HG03354 (cell line): ENCODE measurements at regions not wholly inside any gene's neighbourhood (a gene's known extent, or its start where the extent isn't known, plus 50 kb on each side); places are given as distances from the start of the nearest gene placed in this dataset.
"Not testable (repeated sequence)": the region's sequence is repeated elsewhere in the genome, so short reads cannot be mapped to it uniquely, and the experiment has no call there.

ENCODE experiments used
- ATAC-seq: cut with Tn5 transposase; IDR thresholded peaks from one replicate; pipeline ENCODE4 v1.9.1; 2021; ENCODE audit warnings: mild to moderate bottlenecking; ENCODE audit not compliant: unreplicated experiment, poor library complexity, severe bottlenecking

- no peak for ATAC-seq
Measured at GRCh38 chr3:30309961-30310954, 296.1 kb upstream of the TGFBR2 start.

GRCh38 chr3:30311781-30312180 is 294.6 kb upstream of the TGFBR2 start:
- no peak for ATAC-seq

- ATAC-seq = no peak
Measured at GRCh38 chr3:30313840-30314239, 292.6 kb upstream of the TGFBR2 start.

GRCh38 chr3:30314757-30315325 is 291.6 kb upstream of the TGFBR2 start:
- no peak for ATAC-seq

GRCh38 chr3:30315447-30315846 is 291.0 kb upstream of the TGFBR2 start:
- no peak for ATAC-seq

GRCh38 chr3:30317561-30317960 is 288.8 kb upstream of the TGFBR2 start:
- no peak for ATAC-seq

GRCh38 chr3:30318110-30318509 is 288.3 kb upstream of the TGFBR2 start:
- no peak for ATAC-seq

GRCh38 chr3:30319713-30320112 is 286.7 kb upstream of the TGFBR2 start:
- peak; percentile 95 for ATAC-seq

GRCh38 chr3:30320392-30320791 is 286.0 kb upstream of the TGFBR2 start:
- no peak for ATAC-seq

GRCh38 chr3:30321065-30321464 is 285.3 kb upstream of the TGFBR2 start:
- no peak for ATAC-seq

GRCh38 chr3:30323649-30324048 is 282.8 kb upstream of the TGFBR2 start:
- ATAC-seq = not testable (repeated sequence)

- ATAC-seq = no peak
Measured at GRCh38 chr3:30324587-30324986, 281.8 kb upstream of the TGFBR2 start.

- not testable (repeated sequence) for ATAC-seq
Measured at GRCh38 chr3:30327976-30328375, 278.4 kb upstream of the TGFBR2 start.

GRCh38 chr3:30328935-30329334 is 277.5 kb upstream of the TGFBR2 start:
- not testable (repeated sequence) for ATAC-seq

GRCh38 chr3:30331519-30331918 is 274.9 kb upstream of the TGFBR2 start:
- ATAC-seq = peak; percentile 56

GRCh38 chr3:30332196-30333021 is 274.0 kb upstream of the TGFBR2 start:
- no peak for ATAC-seq

GRCh38 chr3:30333143-30333542 is 273.3 kb upstream of the TGFBR2 start:
- ATAC-seq = no peak

GRCh38 chr3:30333903-30334302 is 272.5 kb upstream of the TGFBR2 start:
- no peak for ATAC-seq

GRCh38 chr3:30340500-30340899 is 265.9 kb upstream of the TGFBR2 start:
- ATAC-seq = no peak

- no peak for ATAC-seq
Measured at GRCh38 chr3:30341079-30341478, 265.3 kb upstream of the TGFBR2 start.
